Keratinocyte (primary cell): ENCODE measurements at regions not wholly inside any gene's neighbourhood (a gene's known extent, or its start where the extent isn't known, plus 50 kb on each side); places are given as distances from the start of the nearest gene placed in this dataset.

Experiments
- DNase-seq: peaks from one replicate; pipeline ENCODE4 v3.0.0-alpha.2; 2011; ENCODE audit warnings: low read depth, missing footprints, low spot score
- FAIRE-seq: peaks from 2 replicates; lab custom pipeline; 2011; peaks lifted over from hg19 to GRCh38; lab: Jason Lieb, UNC
- H2AFZ ChIP-seq: 2 replicates; pipeline ENCODE4 v1.6.0; 2012; ENCODE audit warnings: low read length, control low read depth, inconsistent platforms; ENCODE audit not compliant: control insufficient read depth
- H3K27ac ChIP-seq: 2 replicates; pipeline ENCODE4 v1.5.1; 2011; ENCODE audit warnings: low read length; ENCODE audit not compliant: control insufficient read depth, insufficient read depth
- H3K27me3 ChIP-seq: 3 replicates; pipeline ENCODE4 v1.6.0; 2011; ENCODE audit warnings: low read length; ENCODE audit not compliant: control insufficient read depth, insufficient read depth; ENCODE audit errors: extremely low read depth
- H3K36me3 ChIP-seq, 2 experiments: 2 replicates in 1 of 2; 3 replicates in 1 of 2; pipeline ENCODE4 v1.5.1; 2011; ENCODE audit warnings: low read length in 2 of 2, mild to moderate bottlenecking in 1 of 2; ENCODE audit not compliant: control insufficient read depth in 2 of 2, insufficient read depth in 2 of 2; ENCODE audit errors: extremely low read depth in 1 of 2
- H3K4me1 ChIP-seq: 3 replicates; pipeline ENCODE4 v1.5.1; 2011; ENCODE audit warnings: low read length; ENCODE audit not compliant: control insufficient read depth, insufficient read depth; ENCODE audit errors: extremely low read depth
- H3K4me2 ChIP-seq: 3 replicates; pipeline ENCODE4 v1.6.0; 2011; ENCODE audit warnings: low read depth, low read length; ENCODE audit not compliant: control insufficient read depth, insufficient read depth; ENCODE audit errors: extremely low read depth
- H3K4me3 ChIP-seq, 3 experiments: fragments of 200-600 bp in 1 of 3; sonication (generic) in 1 of 3; 2 replicates in 2 of 3; 3 replicates in 1 of 3; pipeline ENCODE4 v1.5.1; 2011 to 2016; ENCODE audit warnings: low read length in 3 of 3, mild to moderate bottlenecking in 3 of 3, control low read depth in 2 of 3, inconsistent platforms in 1 of 3, low read depth in 1 of 3, mixed read lengths in 1 of 3, mixed run types in 1 of 3, moderate library complexity in 1 of 3; ENCODE audit not compliant: control insufficient read depth in 2 of 3, insufficient read depth in 2 of 3; ENCODE audit errors: extremely low read depth in 1 of 3
- H3K79me2 ChIP-seq: 2 replicates; pipeline ENCODE4 v1.6.0; 2012; ENCODE audit warnings: low read length; ENCODE audit not compliant: control insufficient read depth, insufficient read depth
- H3K9ac ChIP-seq: 3 replicates; pipeline ENCODE4 v1.6.0; 2011; ENCODE audit warnings: low read length; ENCODE audit not compliant: control insufficient read depth, insufficient read depth; ENCODE audit errors: extremely low read depth
- H3K9me1 ChIP-seq: 3 replicates; pipeline ENCODE4 v1.6.0; 2011; ENCODE audit warnings: low read length; ENCODE audit not compliant: control insufficient read depth, insufficient read depth; ENCODE audit errors: extremely low read depth
- H3K9me3 ChIP-seq: 2 replicates; pipeline ENCODE4 v1.5.1; 2012; ENCODE audit warnings: low read depth, low read length; ENCODE audit not compliant: control insufficient read depth
- H4K20me1 ChIP-seq: 3 replicates; pipeline ENCODE4 v1.6.0; 2011; ENCODE audit warnings: low read length; ENCODE audit not compliant: control insufficient read depth, insufficient read depth; ENCODE audit errors: extremely low read depth
- EZH2 ChIP-seq: IDR thresholded peaks from one replicate; pipeline ENCODE4 v1.6.1; 2012; ENCODE audit warnings: inconsistent platforms, mild to moderate bottlenecking, low read length, moderate library complexity
- dilution Hi-C: fragments of 300-500 bp; cut with MboI; formaldehyde crosslinking; loops from one replicate; pipeline ENCODE4 v1.7.0; 2020; ENCODE audit warnings: low sequenced_read_pairs; ENCODE audit not compliant: extremely low pct_ligation_motif_present
- TF ChIP-seq, protein P1 (sequence below), 3 experiments: IDR thresholded peaks in 1 of 3; conservative IDR thresholded peaks in 1 of 3; optimal IDR thresholded peaks in 1 of 3; 2 replicates in 2 of 3; 3 replicates in 1 of 3; pipeline versions ENCODE3 to v1.5.1; 2011; ENCODE audit warnings: low read length in 3 of 3, mild to moderate bottlenecking in 3 of 3, moderate library complexity in 2 of 3, control low read depth in 1 of 3, inconsistent platforms in 1 of 3; ENCODE audit not compliant: insufficient read depth in 2 of 3; ENCODE audit errors: extremely low read depth in 1 of 3

DNA sequence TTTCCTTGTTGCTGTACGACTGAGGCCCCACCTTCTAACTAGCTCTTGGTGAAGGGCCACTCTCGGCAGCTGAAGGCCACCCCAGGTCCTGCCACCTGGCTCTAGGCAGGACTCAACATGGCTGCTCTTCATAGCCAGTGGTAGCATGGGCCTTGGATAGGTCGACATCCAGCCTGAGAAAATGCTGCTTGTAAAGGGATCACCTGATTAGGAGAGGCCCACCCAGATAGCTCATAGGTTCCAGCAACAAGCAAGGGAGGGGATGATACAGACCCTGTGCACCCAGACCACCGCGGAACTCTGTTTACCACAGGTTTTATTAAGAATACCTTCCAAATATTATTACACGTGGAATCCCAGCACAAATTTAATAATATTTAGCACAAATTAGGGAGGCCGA, 341.4 kb downstream of the BRD1 start:
- Histone ChIP-seq H3K4me1 (no peaks in the 10 kb centered on the region), H3K79me2 (no peaks in the 10 kb centered on the region), H3K4me2 (no peak overlapping the region), H3K27me3 (peaks cover 3% of the 10 kb centered on the region), H3K9me3 (peaks cover 12% of the 10 kb centered on the region), H3K36me3 (no peaks in the 10 kb centered on the region), H4K20me1 (no peaks in the 10 kb centered on the region), H3K9me1 (no peaks in the 10 kb centered on the region), H3K9ac (no peak overlapping the region), H3K27ac (no peak overlapping the region), H3K4me3 (no peak overlapping the region), H2AFZ (no peak overlapping the region)
- dilution Hi-C loops = no loop called here
- FAIRE-seq = no peak
- TF ChIP-seq EZH2 = no peak
- TF ChIP-seq, protein P1, sequence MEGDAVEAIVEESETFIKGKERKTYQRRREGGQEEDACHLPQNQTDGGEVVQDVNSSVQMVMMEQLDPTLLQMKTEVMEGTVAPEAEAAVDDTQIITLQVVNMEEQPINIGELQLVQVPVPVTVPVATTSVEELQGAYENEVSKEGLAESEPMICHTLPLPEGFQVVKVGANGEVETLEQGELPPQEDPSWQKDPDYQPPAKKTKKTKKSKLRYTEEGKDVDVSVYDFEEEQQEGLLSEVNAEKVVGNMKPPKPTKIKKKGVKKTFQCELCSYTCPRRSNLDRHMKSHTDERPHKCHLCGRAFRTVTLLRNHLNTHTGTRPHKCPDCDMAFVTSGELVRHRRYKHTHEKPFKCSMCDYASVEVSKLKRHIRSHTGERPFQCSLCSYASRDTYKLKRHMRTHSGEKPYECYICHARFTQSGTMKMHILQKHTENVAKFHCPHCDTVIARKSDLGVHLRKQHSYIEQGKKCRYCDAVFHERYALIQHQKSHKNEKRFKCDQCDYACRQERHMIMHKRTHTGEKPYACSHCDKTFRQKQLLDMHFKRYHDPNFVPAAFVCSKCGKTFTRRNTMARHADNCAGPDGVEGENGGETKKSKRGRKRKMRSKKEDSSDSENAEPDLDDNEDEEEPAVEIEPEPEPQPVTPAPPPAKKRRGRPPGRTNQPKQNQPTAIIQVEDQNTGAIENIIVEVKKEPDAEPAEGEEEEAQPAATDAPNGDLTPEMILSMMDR (optimal IDR thresholded peaks at IDR 0.05 in 1 of 3, IDR thresholded peaks at IDR 0.05 in 1 of 3, conservative IDR thresholded peaks at IDR 0.05 in 1 of 3; ENCODE audit: extremely low read depth in 1 of 3, insufficient read depth in 2 of 3, low read length in 3 of 3) = no peak
- DNase-seq = no peak

DNA sequence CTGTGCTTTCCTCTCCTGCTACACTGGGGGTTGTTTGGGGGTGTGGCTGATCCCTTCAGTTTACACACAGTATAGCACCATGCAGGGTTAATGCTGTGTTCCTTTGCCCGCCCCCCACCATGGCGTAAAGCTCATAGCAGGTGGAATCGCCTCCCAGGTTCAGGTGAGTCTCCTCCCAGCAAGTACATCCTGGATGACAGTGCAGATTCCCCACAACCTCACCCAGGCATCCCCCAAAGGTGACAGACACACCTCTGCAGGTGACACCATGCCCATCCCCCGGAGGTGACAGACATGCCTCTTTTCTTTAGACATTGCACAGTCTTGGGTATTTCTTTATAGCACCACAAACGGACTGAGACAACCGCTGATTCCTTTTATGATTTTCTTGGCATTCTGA, 343.7 kb downstream of the BRD1 start:
- H3K27me3 ChIP-seq = peaks cover 3% of the 10 kb centered on the region
- TF ChIP-seq EZH2 = no peak
- TF ChIP-seq, protein P1 (optimal IDR thresholded peaks at IDR 0.05 in 1 of 3, IDR thresholded peaks at IDR 0.05 in 1 of 3, conservative IDR thresholded peaks at IDR 0.05 in 1 of 3; ENCODE audit: extremely low read depth in 1 of 3, insufficient read depth in 2 of 3, low read length in 3 of 3) = no peak
- FAIRE-seq (no peak), DNase-seq (no peak)
- H3K4me3 ChIP-seq = no peak overlapping the region
- dilution Hi-C loops = no loop called here
- no peaks in the 10 kb centered on the region for H3K4me1 ChIP-seq
- no peaks in the 10 kb centered on the region for H3K79me2 ChIP-seq
- no peaks in the 10 kb centered on the region for H3K9me1 ChIP-seq
- peaks cover 6% of the 10 kb centered on the region for H3K9me3 ChIP-seq
- H2AFZ ChIP-seq = no peak overlapping the region
- H3K4me2 ChIP-seq = no peak overlapping the region
- no peak overlapping the region for H3K27ac ChIP-seq
- H4K20me1 ChIP-seq = no peaks in the 10 kb centered on the region
- no peak overlapping the region for H3K9ac ChIP-seq
- no peaks in the 10 kb centered on the region for H3K36me3 ChIP-seq
